ENCODE measurements at regions not wholly inside any gene's neighbourhood (a gene's known extent, or its start where the extent isn't known, plus 50 kb on each side); places are given as distances from the start of the nearest gene placed in this dataset.
"Not testable (repeated sequence)": the region's sequence is repeated elsewhere in the genome, so short reads cannot be mapped to it uniquely, and the experiment has no call there.

DNA sequence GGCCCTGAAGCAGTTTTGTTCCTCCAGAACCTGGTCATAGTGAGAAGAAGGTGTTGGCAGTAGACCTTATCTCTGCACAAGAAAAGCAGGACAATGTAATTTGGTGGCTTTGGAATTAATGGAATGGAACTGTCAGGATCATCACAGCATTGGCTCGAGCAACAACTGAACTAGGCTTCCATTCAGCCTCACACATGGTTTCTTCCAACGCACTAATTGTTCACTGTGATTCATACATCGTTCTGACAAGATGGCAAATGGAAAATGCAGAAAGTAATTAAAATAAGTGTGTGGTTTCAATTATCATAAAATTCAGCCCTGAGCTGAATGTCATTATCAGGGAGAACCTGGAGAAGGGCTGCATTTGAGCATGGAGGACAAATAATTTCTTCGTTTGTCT, 80.6 kb downstream of the MFSD1 start:
- DNase-seq, result no peak

DNA sequence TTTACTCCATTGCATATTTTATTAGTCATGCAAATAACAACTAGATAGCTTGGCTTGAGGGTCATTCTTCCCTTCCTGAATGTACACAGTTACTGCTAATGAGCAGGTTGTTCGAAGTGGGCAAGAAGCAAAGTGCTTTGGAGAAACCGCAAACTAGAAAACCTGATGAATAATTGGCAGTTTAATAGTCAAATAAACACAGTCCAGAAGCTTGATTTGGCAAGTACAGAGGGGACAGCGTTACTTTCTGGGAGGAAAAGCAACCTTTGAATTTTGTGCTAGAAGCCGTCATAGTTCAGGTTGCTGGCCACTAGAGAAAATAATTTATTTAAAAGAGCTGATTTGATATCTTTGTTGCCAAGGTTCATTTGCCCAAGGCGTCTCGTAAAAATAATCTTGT, 94.9 kb downstream of the MFSD1 start:
- no peak for DNase-seq

DNA sequence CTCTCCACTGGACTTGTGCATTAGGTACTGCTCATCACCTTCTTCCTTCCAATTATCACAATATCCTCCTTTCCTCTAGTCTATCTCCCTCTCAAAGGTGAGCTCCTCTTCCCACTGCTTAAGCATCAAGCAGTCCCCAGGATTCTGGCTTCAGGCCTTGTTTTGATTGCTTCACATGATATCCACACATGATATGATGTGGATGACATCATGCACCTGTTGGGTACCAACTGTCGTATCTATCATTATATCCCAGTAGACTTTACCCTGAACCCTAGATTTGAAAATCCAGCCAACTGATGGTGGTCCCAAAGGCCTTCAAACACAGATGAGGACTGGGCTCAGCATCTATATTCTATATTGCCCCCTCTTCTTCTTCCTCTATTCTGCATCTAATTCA, 104.9 kb downstream of the MFSD1 start:
- no peak for DNase-seq

DNA sequence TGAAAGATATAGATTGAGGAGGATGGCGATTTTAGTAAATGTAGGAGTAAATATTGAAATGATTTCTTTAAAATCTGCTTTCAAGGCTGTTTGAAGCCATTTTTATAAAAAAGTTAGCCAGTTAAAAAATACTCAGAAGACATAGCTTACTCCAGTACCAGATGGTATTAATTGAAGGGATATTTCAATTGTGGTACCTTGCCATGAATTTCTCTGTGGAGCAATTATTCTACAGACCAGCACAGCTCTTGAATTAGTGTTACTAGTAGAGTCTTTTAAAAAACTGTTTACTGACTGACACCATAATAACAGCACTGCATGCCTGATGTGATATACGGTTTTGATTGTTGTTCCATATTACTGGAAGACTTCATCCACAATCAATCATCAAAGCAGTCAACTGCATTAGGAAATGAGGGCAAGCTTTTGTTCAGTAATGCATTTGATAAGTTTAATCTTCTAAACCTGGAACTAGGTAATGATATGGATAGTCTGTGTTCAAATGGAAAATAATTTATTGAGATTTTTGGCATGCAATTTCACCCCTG, 106.4 kb downstream of the MFSD1 start:
- DNase-seq, result no peak

DNA sequence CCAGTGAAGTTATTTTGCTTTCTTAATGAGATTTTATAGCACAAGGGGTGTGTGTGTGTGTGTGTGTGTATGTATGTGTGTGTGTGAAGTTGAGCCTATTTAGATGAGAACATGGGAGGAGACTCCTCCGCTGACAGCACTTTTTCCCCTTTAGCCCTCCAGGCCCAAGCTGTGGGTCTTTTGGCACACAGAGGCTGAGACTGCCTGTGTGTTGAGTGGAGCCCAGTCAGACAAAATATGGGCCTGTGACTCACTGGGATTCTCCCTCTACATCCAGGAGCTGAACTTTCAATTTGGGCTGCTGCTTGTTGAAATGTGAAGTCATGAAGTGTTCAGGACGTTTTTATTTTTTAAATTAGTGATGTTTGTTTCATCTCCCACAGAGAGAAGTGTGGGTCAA, 108.0 kb downstream of the MFSD1 start:
- DNase-seq, result no peak

DNA sequence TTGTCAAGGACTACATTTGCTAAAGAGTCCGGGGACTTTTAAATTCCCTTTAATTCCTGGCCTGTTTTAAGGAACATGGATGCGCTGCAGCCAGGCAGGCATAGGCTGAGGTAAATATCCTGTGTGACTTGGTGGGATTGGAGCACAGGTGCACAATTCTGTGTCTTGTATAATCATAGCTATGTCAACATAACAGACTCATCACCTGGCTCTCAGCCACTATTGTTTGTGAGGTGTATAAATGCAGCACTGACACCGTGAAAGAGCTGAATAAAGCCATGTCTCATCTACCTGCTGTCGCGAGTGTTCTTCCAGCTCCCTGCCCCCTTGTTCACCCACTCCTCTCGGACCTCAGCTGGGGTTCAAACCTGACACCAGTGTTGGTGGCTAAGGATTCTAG, 109.7 kb downstream of the MFSD1 start:
- DNase-seq, result no peak

DNA sequence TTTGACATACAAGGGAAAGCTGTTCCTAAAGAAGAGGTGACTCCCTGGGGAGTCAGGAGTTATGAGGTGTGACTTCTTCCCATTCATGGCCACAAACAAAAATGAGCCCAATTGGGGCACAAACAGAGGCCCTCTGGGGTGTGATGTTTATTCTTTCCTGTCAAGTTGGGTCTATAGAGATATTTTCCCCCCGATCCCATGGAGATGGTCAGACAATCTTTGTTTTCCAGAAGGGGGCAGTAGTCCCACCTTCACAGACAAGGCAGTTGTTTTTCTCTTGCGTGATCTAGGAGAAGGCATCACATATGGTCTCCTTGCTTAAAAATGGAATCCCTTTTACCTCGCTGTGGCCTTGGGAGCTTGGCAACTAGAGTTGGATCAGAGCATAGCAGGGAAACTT, 110.3 kb downstream of the MFSD1 start:
- DNase-seq, result no peak

DNA sequence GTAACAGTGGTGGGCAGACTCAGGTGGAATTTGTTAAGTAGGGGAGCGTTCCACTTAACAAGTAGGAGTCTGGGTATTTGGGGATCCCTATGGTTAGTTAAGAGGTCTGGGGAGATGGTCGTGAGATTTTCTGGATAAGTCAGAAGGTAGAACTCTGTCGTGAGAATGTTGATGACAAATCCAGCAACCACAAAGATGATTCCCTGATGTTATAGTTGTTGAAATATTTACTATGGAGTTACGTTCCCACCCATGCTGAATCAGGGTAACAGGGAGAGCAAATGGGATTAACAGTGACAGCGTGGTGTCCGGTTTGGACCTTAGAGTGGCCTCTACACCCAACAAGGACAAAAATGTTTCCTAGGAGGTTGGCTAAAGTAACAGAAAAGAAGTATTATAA, 110.8 kb downstream of the MFSD1 start:
- DNase-seq, result no peak

DNA sequence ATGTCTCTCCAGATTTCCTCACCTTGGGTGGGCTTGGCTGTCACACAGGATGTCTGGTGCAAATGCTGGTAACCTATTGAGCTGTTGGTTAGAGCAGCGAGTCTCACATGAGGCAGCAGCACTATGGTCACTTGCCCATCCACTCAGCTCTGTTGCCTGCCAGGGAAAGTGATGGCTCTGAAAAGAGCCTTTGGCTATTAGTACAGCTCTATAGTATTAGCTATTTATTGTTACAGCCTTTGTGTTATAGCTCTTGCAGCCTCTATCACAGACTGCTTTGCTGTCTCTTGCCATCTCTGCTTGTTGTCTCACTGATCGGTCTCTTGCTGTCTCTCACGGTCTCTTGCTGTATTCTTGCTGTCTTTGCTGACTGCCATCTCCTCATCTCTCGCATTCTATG, 114.3 kb downstream of the MFSD1 start:
- DNase-seq, result no peak

DNA sequence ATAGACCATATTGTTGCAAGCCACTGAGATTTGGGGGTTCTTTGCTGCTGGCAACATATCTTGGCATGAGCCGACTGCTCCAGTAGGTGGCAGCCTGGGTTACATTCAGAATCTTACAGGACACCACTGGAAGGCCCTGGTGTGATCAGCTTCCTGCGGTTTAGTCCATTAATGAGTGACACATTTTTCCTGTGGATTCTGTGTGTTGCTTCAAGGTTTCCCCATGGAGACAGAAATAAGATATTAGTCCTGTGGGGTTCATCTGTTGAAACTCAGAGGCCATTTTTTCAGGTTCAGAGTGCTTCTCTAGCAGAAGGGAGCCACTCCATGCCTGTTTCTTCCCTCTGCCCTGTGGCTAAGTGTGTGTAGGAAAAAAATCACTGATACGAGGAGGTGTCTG, 116.2 kb downstream of the MFSD1 start:
- no peak for DNase-seq

DNA sequence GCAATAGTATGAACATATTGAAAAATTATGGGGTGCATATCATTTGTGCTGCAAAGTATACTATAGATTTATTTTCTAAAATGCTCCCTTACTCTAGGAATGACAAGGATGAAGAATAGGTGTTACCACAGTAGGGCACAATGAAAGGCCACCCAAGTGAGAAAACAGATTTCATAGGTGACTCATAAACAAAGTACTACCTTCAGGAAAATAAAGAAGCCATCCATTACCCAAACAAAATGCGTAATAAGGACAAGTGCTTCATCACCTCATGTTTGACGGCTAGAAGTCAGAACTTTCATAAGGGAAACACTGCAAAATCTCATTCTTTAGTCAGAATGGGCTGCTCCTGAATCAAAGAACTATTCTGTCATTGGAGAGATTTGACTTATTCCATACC, 116.6 kb downstream of the MFSD1 start:
- DNase-seq, result no peak

DNA sequence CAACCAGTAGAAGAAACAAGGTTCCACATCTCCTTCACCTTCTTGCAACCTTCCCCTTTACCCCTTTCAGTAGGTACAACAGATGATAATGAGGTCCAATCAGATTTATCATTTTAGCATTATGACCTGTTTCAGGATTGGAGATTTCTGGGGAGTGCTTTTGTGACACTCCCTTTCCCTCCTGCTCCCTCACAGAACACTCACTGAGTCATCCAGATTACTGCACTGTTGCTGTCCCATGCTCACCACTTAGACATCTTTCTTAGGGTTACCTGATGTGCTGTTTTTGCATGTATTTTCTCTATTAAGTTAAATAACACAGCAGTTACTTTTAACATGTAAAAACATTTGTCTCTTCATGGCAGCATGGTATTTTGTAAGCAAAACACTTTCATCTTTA, 118.5 kb downstream of the MFSD1 start:
- DNase-seq, result no peak

DNA sequence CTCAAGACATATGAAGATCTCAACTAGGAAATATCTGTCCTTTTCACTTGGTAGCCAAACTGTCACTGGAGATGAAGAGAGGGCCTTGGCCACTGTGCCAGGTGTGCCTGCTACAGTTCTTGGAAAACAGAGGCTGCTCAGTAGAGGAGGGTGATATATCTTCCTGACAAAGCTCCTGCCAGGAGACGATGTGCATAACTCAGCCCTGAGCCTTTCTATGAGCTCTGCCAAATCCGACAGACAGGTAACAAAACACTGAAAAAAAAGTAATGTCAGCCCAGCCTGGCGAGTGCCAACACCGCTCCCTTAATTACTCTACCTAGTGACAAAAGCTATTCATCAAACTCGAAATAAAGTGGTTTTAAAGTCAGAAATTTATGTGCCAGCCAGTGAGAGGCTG, 123.2 kb downstream of the MFSD1 start:
- no peak for DNase-seq

DNA sequence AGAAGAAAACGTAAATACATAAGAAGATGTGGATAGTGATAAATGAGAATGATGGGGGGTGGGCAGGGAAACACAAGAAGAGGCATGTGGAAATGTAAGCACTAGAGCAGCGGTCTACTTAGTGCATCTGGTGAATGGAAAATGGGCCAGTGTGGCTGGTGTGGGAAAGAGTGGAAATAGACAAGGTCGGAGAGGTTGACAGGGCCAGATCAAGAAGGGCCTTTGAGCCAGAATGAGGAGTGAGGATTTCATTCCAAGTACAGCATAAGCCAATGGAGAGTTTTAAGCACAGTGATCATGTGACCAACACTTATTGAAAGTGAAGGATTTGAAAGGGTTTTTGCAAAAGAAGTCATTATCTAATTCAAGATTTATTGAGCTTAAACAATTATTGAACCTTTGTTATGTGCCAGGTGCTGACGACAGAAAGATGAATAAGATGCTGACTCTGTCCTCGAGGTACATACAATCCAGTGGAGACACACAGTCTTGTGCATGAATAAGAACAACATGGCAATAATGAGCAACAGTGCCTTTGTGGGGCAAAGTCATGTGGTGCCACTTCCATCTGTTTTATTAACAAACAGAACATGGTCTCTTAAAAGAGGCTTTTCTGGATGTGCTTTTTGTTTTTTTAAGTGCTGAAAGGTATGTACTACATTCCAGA, 124.1 kb downstream of the MFSD1 start:
- no peak for DNase-seq

DNA sequence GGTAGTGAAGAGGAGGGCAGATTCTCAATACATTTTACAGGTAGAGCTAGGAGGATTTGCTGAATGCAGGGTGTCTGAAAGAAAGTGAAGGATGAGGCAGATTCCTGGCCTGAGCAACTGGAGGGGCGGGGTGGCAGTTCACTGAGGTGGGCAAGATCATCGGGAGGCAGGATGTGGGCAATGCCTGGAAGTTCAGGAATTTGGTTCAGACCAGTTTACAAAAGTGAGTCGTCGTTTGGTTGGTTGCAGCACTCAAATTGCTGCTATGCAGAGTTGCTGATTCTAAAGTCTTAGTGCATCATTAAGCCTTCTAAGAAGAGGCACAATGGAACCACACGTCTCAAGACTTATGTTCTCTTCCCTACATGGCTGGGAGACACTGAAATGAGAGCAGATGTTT, 134.0 kb downstream of the MFSD1 start:
- no peak for DNase-seq

DNA sequence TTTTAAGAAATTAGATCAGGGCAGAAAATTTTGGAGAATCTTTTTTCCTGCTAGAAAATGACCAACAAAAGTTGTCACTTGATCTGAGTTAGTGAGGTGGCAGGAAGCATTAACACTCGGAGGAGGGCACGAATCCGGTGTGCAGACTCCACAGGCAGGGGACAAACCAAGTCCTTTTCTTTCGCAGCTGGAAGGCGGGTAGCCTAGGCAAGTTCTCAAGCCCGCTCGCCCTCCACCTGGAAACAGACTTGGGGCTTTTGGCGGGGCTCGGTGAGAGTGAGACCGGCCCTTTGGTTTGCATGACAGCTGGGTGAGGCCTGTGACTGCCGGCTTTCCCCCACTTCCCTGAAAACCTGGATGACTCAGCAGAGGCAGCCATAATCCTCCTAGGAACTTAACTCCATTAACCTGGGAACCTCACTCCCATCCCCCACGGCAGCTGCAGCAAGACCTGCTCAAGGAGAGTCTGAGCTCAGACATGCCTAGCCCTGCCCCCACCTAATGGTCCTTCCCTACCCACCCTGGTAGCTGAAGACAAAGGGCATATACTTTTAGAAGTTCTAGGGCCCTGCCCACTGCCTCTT, 134.8 kb downstream of the MFSD1 start:
- no peak for DNase-seq

DNA sequence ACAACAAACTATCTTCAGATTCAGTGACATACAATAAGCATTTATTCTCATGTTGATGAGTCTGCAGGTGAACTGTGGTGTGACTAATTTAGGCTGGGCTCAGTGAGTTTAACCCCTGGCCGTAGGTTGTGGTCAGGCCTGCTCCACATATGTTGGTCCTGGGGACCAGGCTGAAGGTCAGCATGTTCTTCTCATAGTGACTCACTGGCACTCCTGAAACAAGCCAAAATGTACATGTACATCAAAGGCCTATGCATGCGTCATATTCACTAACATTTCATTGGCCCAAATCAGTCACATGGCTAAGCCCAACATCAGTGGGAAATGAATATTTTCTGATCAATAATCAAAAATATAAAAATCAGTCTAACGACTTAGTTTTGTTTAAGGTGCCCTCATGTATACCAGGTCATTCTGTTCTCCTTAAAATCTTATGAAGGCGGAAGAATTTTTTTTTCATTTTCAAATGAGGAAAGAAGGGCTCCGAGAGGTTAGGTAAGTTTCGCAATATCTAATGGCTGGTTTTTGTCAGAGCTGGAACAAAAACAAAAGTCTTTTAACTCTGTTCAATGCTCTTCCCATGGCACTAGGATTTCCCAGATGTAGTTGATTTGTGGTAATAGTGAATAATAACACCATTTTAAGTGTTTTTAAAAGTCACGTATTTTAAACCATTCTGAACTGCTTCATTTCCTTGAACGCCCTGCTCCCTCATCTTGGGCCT, 148.5 kb downstream of the MFSD1 start:
- DNase-seq, result no peak

DNA sequence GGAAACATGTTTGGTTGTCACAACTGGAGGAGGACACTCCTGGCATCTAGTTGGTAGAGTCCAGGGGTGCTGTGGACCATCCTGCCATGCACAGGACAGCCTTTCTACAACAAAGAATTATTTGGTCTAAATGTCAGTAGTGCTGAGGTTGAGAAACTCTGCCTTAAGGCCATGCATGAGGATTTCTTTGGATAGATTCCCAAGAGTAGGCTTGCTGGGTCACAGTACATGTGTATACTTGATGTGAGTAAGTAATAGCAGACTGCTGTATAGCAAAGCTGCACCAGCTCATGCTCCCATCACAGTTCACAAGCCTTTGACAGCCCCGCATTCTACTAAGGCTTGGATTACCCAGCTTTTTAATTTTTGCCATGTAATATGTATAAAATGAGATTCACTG, 151.3 kb downstream of the MFSD1 start:
- DNase-seq, result no peak

DNA sequence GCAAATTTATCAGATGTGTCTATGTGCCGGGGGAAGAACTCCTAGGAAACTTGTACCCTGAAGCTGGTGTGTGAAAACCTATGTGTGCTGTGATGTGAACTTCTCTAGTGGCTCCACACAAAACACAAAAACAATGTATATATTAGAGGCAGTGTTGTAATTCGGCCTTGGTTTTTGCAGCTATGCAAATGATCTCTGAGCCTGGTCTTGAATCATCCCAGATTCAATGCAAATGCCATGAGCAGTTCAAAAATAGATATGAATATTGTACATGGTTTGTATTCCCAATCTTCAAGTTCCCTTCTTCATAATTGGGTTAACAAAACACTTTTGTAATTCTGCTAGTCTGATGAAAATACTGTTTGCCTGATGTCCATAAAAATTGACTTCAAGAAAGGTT, 152.6 kb downstream of the MFSD1 start:
- DNase-seq, result no peak

DNA sequence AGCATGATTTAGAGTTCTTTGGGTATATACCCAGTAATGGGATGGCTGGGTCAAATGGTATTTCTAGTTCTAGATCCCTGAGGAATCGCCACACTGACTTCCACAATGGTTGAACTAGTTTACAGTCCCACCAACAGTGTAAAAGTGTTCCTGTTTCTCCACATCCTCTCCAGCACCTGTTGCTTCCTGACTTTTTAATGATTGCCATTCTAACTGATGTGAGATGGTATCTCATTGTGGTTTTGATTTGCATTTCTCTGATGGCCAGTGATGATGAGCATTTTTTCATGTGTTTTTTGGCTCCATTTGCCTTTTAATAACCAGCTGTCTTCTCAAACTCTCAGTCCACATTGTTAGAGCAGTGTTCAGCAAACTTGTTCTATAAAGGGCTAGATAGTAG, 155.9 kb downstream of the MFSD1 start:
- DNase-seq, result not testable (repeated sequence)

DNA sequence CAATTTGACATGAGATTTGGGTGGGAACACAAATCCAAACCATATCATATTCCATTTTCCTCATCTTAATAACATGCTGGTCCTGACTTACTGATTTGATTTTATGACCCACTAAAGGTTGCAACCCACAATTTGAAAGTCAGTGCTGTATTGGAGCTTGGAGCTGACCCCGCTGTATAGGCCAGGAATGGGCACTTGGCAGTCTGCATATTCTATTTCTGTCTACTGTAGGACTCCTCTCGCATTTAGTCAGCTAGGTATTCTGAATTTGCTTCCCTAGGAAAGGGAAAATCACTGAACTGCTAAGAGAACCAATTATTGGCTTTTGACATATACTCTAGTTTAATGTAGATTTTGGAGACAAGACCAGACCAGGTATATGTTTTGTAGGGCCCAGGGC, 157.0 kb downstream of the MFSD1 start:
- no peak for DNase-seq

DNA sequence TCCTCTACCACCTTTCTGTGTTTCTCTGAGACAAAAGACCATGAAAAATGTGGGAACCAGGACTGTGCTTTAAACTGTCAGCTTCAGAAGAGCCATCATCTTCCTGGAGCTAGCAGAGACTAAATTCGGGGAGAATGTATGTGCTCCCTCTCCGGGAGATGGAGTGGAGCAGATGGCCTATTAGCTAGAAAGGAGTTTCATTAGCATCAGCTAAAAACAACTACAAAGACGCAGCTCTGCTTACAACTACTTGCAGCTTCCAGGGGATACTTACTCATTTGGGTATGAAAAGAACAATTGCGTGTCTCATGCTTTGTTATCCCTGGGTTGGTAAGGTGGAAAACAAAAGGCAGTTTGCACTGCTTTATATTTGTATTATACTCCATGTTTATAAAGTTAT, 159.6 kb downstream of the MFSD1 start:
- DNase-seq, result no peak

DNA sequence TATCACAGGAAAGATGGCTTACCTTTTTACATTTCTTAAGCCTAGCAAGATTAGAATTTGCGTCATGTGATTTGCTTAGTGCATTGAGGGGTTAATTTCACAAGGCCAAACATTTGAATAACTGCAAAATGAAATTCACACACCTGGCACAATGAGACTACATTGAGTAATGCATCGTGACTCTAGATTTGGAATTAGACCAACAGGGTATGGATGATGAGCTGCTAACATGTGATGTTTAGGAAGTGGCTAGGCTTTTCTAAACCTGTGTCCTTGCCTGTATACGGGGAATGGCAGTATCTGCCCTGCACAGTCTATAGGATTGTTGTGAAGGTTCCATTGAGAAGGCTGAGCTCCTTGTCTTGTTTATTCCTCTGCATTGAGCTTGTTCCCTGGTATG, 160.1 kb downstream of the MFSD1 start:
- DNase-seq, result no peak

DNA sequence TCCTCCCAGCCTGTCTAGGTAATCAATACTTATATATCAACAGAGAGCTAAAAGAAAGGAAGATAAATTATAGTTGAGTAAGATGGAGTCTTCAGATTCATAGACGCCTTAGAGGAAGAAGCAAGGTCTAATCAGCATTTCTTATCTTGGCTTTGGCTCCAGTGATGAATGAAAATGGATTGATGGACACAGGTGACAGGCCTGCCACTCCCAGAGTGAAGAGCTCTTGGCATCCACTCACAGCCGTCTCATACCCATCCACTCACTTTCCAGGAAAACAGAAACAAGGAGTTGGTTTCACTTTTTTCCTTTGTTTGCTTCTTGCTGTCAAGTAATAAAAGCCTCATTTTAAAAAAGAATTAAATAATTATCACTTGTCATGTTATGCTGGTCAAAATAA, 168.2 kb downstream of the MFSD1 start:
- DNase-seq, result no peak
